H1 (cell line): ENCODE measurements at regions not wholly inside any gene's neighbourhood (a gene's known extent, or its start where the extent isn't known, plus 50 kb on each side); places are given as distances from the start of the nearest gene placed in this dataset.

Experiments
- CBX5 ChIP-seq: fragments of 300-800, 300-1000 bp; sonication (generic); IDR thresholded peaks from 2 replicates; pipeline ENCODE4 v1.7.1; 2016; ENCODE audit warnings: antibody characterized with exemption, low read length, low read depth
- CEBPB ChIP-seq: IDR thresholded peaks from 2 replicates; pipeline ENCODE4 v1.6.1; 2012; ENCODE audit warnings: low read depth, low read length
- CTCF ChIP-seq, 3 experiments: IDR thresholded peaks; 1 replicate in 2 of 3; 2 replicates in 1 of 3; pipeline versions ENCODE4 v1.5.1 to v1.6.1; 2011; ENCODE audit warnings: low read length in 3 of 3, mild to moderate bottlenecking in 3 of 3, inconsistent platforms in 2 of 3, low read depth in 1 of 3, moderate library complexity in 1 of 3; ENCODE audit not compliant: insufficient read depth in 1 of 3; ENCODE audit errors: control extremely low read depth in 1 of 3
- HDAC2 ChIP-seq, 2 experiments: fragments of 300-600 bp in 1 of 2; sonication (generic) in 1 of 2; IDR thresholded peaks; 2 replicates each; pipeline ENCODE4 v1.6.1; 2011 to 2012; ENCODE audit warnings: low read depth in 2 of 2, low read length in 2 of 2, mild to moderate bottlenecking in 2 of 2, moderate library complexity in 2 of 2, borderline replicate concordance in 1 of 2, inconsistent platforms in 1 of 2
- POLR2A ChIP-seq, 2 experiments: IDR thresholded peaks; 1 replicate in 1 of 2; 2 replicates in 1 of 2; pipeline ENCODE4 v1.6.1; 2011; ENCODE audit warnings: low read depth in 2 of 2, low read length in 2 of 2, mild to moderate bottlenecking in 2 of 2; ENCODE audit errors: control extremely low read depth in 1 of 2
- POLR2AphosphoS5 ChIP-seq: IDR thresholded peaks from 2 replicates; pipeline ENCODE4 v1.6.1; 2011; ENCODE audit warnings: low read depth, low read length
- RFX5 ChIP-seq: IDR thresholded peaks from 2 replicates; pipeline ENCODE4 v1.6.1; 2011; ENCODE audit warnings: low read depth, low read length, improper control_type of control experiment, borderline replicate concordance
- RXRA ChIP-seq: IDR thresholded peaks from 2 replicates; pipeline ENCODE4 v1.6.1; 2011; ENCODE audit warnings: low read depth, mild to moderate bottlenecking, low read length, moderate library complexity; ENCODE audit not compliant: insufficient read depth
- ZNF274 ChIP-seq: IDR thresholded peaks from 2 replicates; pipeline ENCODE4 v1.7.0; 2012; ENCODE audit warnings: low read length, borderline replicate concordance; ENCODE audit errors: extremely low read depth
- TF ChIP-seq, protein P1 (sequence below): IDR thresholded peaks from 2 replicates; pipeline ENCODE4 v1.6.1; 2012; ENCODE audit warnings: inconsistent platforms

GRCh38 chr10:57395923-57396322 lies 871.8 kb downstream of the IPMK start:
- TF ChIP-seq RXRA (no peak), POLR2A (IDR thresholded peaks at IDR 0.05; ENCODE audit: control extremely low read depth in 1 of 2, low read depth in 2 of 2, low read length in 2 of 2) (no peak), HDAC2 (IDR thresholded peaks at IDR 0.05; ENCODE audit: borderline replicate concordance in 1 of 2, low read depth in 2 of 2, low read length in 2 of 2) (no peak), POLR2AphosphoS5 (no peak), CBX5 (no peak), CEBPB (no peak), CTCF (IDR thresholded peaks at IDR 0.05; ENCODE audit: control extremely low read depth in 1 of 3, insufficient read depth in 1 of 3, low read depth in 1 of 3, low read length in 3 of 3) (no peak), ZNF274 (no peak), RFX5 (no peak)
- TF ChIP-seq, protein P1, sequence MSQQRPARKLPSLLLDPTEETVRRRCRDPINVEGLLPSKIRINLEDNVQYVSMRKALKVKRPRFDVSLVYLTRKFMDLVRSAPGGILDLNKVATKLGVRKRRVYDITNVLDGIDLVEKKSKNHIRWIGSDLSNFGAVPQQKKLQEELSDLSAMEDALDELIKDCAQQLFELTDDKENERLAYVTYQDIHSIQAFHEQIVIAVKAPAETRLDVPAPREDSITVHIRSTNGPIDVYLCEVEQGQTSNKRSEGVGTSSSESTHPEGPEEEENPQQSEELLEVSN: no peak
